Fibroblast of lung (primary cell): ENCODE measurements at regions not wholly inside any gene's neighbourhood (a gene's known extent, or its start where the extent isn't known, plus 50 kb on each side); places are given as distances from the start of the nearest gene placed in this dataset.

Experiments
- CTCF ChIP-seq, 2 donors: IDR thresholded peaks in 1 of 2; conservative IDR thresholded peaks in 1 of 2; 1 replicate in 1 of 2; 2 replicates in 1 of 2; pipeline ENCODE4 v1.5.1; 2011 to 2012; ENCODE audit warnings: low read length in 2 of 2, control low read depth in 1 of 2, inconsistent platforms in 1 of 2, low read depth in 1 of 2, mild to moderate bottlenecking in 1 of 2
- EZH2 ChIP-seq: IDR thresholded peaks from 2 replicates; pipeline ENCODE4 v1.5.1; 2012; ENCODE audit warnings: low read length, control low read depth, mild to moderate bottlenecking; ENCODE audit errors: missing control alignments

- TF ChIP-seq EZH2 (no peak), CTCF (conservative IDR thresholded peaks at IDR 0.05 in 1 of 2, IDR thresholded peaks at IDR 0.05 in 1 of 2; ENCODE audit: low read depth in 1 of 2, low read length in 2 of 2) (no peak)
Measured at GRCh38 chr11:109249597-109249996, 172.4 kb upstream of the C11orf87 start.
